Sigmoid colon (tissue), 4 donors: ENCODE measurements at regions not wholly inside any gene's neighbourhood (a gene's known extent, or its start where the extent isn't known, plus 50 kb on each side); places are given as distances from the start of the nearest gene placed in this dataset.

Experiments
- CTCF ChIP-seq, 4 experiments: fragments of 450-650 bp in 3 of 4; fragments of 200-600 bp in 1 of 4; IDR thresholded peaks; one replicate each; pipeline ENCODE4 v1.5.1; 2016 to 2019; ENCODE audit warnings: antibody characterized with exemption in 4 of 4, mild to moderate bottlenecking in 3 of 4, moderate library complexity in 2 of 4
- EP300 ChIP-seq, 4 donors: sonication (generic); formaldehyde crosslinking; IDR thresholded peaks; one replicate each; pipeline ENCODE4 v1.6.1; 2017; ENCODE audit warnings: antibody characterized with exemption in 4 of 4
- POLR2A ChIP-seq, 2 donors: fragments of 450-650 bp; IDR thresholded peaks; one replicate each; pipeline ENCODE4 v1.6.1; 2016; ENCODE audit warnings: antibody characterized with exemption in 2 of 2, mild to moderate bottlenecking in 2 of 2, moderate library complexity in 2 of 2
- POLR2AphosphoS5 ChIP-seq, 4 donors: sonication (generic); formaldehyde crosslinking; IDR thresholded peaks; one replicate each; pipeline ENCODE4 v1.6.1; 2017; ENCODE audit warnings: antibody characterized with exemption in 4 of 4

GRCh38 chr6:138568997-138569396, 69.7 kb upstream of the NHSL1 start:
- TF ChIP-seq CTCF (IDR thresholded peaks at IDR 0.05) (no peak), POLR2A (IDR thresholded peaks at IDR 0.05) (no peak), POLR2AphosphoS5 (IDR thresholded peaks at IDR 0.05) (no peak), EP300 (IDR thresholded peaks at IDR 0.05) (no peak)
